ENCODE measurements at regions not wholly inside any gene's neighbourhood (a gene's known extent, or its start where the extent isn't known, plus 50 kb on each side); places are given as distances from the start of the nearest gene placed in this dataset.

DNA sequence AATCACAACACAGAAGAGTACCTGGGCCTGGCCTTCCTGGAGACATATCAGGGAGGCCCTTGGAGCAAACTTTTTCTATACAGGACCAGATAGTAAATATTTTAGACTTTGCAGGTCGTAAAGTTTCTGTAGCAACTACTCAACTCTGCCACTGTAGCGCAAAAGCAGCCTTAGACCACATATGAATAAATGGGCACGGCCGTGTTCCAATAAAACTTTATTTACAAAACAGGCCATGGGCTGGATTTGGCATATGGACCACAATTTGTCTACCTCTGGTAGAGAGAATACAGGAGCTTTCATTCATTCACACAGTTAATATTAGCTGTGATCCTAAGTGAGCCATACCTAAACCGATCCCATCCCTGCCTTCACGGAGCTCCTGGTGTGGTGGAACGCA, 98.6 kb upstream of the CAB39 start:
- TF ChIP-seq, protein P1, sequence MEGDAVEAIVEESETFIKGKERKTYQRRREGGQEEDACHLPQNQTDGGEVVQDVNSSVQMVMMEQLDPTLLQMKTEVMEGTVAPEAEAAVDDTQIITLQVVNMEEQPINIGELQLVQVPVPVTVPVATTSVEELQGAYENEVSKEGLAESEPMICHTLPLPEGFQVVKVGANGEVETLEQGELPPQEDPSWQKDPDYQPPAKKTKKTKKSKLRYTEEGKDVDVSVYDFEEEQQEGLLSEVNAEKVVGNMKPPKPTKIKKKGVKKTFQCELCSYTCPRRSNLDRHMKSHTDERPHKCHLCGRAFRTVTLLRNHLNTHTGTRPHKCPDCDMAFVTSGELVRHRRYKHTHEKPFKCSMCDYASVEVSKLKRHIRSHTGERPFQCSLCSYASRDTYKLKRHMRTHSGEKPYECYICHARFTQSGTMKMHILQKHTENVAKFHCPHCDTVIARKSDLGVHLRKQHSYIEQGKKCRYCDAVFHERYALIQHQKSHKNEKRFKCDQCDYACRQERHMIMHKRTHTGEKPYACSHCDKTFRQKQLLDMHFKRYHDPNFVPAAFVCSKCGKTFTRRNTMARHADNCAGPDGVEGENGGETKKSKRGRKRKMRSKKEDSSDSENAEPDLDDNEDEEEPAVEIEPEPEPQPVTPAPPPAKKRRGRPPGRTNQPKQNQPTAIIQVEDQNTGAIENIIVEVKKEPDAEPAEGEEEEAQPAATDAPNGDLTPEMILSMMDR (conservative IDR thresholded peaks at IDR 0.05 in 1 of 2, IDR thresholded peaks at IDR 0.05 in 1 of 2; ENCODE audit: low read depth in 1 of 2, low read length in 2 of 2), result no peak
- TF ChIP-seq EZH2 (IDR thresholded peaks at IDR 0.05; ENCODE audit: low read length, missing control alignments), result no peak

All from fibroblast of lung (primary cell).